ENCODE measurements at regions not wholly inside any gene's neighbourhood (a gene's known extent, or its start where the extent isn't known, plus 50 kb on each side); places are given as distances from the start of the nearest gene placed in this dataset.

DNA sequence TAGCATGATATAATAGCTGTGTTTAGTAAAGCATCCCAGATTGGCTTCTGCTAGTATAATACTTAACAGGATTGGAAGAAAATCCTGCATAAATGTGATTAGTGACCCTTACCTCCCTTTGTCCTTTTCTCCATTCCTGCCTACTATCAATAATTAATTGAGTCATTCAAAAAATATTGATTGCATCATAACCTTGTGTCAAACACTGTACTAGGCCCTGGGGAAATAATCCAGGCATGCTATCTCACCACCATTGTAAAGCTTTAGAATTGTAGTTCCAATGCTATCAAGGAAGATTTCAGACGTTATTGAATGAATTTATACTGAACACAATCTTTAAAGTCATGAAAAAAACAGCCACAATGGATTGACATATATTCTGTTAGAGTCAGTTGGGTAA, 378.6 kb upstream of the DDHD1 start:
- TF ChIP-seq, protein P1, sequence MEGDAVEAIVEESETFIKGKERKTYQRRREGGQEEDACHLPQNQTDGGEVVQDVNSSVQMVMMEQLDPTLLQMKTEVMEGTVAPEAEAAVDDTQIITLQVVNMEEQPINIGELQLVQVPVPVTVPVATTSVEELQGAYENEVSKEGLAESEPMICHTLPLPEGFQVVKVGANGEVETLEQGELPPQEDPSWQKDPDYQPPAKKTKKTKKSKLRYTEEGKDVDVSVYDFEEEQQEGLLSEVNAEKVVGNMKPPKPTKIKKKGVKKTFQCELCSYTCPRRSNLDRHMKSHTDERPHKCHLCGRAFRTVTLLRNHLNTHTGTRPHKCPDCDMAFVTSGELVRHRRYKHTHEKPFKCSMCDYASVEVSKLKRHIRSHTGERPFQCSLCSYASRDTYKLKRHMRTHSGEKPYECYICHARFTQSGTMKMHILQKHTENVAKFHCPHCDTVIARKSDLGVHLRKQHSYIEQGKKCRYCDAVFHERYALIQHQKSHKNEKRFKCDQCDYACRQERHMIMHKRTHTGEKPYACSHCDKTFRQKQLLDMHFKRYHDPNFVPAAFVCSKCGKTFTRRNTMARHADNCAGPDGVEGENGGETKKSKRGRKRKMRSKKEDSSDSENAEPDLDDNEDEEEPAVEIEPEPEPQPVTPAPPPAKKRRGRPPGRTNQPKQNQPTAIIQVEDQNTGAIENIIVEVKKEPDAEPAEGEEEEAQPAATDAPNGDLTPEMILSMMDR (IDR thresholded peaks at IDR 0.05; ENCODE audit: extremely low read depth, missing control alignments), result no peak
- DNase-seq (ENCODE audit: low spot score), result no peak

DNA sequence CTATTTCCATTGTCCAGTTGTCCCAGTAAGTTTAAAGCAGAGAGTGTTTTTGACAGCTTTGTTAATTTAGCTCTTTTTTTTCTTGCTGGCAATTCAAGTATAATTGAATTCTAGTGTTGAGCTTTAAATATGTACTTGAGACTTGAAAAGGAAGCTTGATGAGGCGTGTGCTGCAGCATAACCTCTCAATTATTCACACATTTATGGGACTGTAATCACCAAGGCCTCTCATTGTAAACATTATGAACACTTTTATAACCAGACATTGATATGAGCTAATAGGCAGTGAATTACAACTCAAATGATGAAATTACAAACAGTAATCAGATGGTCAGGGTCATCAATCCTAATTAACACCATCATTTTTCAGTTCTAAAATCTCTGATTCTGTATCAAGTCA, 378.0 kb upstream of the DDHD1 start:
- no peak for DNase-seq (ENCODE audit: low spot score)
- TF ChIP-seq, protein P1 (IDR thresholded peaks at IDR 0.05; ENCODE audit: extremely low read depth, missing control alignments), result no peak

DNA sequence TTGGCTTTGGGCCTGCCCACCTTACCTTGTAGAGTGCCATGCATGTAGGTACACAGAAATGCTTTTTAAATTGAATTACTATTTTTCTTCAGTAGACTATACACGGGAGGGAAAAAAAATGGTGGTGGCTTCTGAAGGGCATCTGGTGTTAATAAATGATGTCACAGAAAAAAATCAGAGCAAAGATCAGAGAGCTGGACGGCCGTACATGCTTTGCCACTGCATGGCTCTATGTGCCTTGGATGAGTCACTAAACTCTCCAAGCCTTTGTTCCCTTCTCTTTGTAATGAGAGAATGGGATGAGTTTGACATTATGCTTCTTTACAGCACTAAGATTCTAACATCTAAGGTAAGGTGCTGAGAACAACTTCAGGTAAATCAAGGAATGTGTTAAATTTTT, 376.4 kb upstream of the DDHD1 start:
- DNase-seq (ENCODE audit: low spot score), result no peak
- TF ChIP-seq, protein P1 (IDR thresholded peaks at IDR 0.05; ENCODE audit: extremely low read depth, missing control alignments), result no peak

DNA sequence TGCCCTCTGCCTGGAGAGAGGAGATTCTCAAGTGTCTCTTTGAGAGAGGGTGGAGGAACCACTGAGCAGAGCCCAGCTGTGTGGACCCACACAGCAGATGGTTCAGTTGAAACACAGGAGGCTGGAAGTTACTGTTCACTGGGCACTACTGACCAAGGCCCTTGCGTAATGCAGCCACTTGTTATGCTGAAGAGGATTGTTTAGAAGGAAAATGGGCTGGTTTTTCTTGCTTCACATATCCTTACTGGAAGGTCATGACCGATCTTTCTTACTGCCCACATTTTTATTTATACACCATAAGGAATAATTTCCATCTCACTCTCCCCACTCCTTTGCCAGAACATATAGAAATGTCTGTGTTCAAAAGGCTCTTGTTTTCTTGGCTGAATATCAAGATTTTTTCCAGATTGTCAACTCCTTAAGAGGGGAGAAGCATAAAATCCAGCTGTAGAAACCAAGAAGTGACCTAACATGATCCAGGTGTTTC, 375.1 kb upstream of the DDHD1 start:
- no peak for DNase-seq (ENCODE audit: low spot score)

DNA sequence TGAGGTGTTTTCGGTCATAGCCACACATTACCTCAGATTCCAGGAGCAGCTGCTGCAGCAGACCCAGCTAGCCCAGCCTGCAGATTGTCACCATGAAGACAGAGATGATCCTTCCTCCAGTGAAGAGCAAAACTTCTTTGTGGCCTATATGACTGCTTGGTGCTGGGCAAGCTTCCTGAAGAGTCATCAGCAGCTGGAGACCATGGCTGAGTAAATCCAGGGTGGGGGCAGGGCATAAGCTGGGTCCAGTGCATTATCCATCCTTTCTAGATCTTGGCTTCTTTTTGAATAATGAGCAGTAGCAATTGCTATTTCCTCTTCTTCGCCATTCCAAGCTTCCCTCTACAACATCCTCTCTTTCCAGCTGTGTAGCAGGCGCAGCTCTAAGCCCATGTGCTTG, 373.1 kb upstream of the DDHD1 start:
- DNase-seq (ENCODE audit: low spot score), result no peak
- TF ChIP-seq, protein P1 (IDR thresholded peaks at IDR 0.05; ENCODE audit: extremely low read depth, missing control alignments), result no peak

More for the DNA sequence above, 375.1 kb upstream of the DDHD1 start:
- TF ChIP-seq, protein P1 (IDR thresholded peaks at IDR 0.05; ENCODE audit: extremely low read depth, missing control alignments), result no peak

DNA sequence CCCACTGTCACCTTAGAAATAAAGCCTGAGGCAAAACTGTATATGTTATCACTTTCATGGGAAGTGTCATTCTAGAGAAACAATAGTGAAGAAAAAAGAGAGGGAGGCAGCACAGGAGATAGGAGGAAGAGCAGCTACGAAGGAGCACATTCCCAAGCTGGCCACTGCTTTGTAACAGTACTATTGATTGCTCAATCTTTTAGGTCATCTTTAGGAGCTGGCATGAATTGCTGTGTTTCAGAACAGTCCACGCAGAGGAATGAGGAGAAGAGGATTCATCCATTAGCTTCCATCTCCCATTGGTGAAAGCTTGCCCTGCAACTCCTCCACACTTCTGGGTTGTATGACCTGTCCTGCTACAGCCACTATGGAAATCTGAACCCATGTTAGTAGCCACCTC, 372.5 kb upstream of the DDHD1 start:
- TF ChIP-seq, protein P1 (IDR thresholded peaks at IDR 0.05; ENCODE audit: extremely low read depth, missing control alignments), result no peak
- no peak for DNase-seq (ENCODE audit: low spot score)

DNA sequence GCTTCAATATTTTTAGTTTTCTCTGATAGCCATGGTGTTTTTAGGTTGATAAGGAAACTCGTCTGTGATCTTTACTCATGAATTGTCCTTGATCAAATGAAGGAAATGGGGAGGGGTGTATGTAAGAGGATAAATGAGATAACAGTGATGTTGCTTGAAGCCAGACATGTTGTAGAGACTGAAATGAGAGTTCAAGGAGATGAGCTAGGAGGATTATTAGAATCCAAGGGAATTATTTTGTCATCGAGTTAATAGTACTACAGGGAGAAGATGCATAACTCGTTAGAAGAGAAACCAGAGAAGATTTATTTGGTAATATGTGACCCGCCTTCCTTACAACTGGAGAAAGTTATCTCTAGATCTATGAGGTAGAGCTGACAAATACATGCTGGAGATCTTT, 371.3 kb upstream of the DDHD1 start:
- TF ChIP-seq, protein P1 (IDR thresholded peaks at IDR 0.05; ENCODE audit: extremely low read depth, missing control alignments), result no peak
- no peak for DNase-seq (ENCODE audit: low spot score)

All from GM20000 (cell line).